ENCODE measurements at regions not wholly inside any gene's neighbourhood (a gene's known extent, or its start where the extent isn't known, plus 50 kb on each side); places are given as distances from the start of the nearest gene placed in this dataset.

- Histone ChIP-seq H4K8ac (ENCODE audit: low read depth in 2 of 2, low read length in 2 of 2) (no peak overlapping the region), H3K4me1 (ENCODE audit: control insufficient read depth, insufficient read depth, low read length) (peaks cover 20% of the 10 kb centered on the region), H2AFZ (replicated peaks; ENCODE audit: low read length, poor library complexity) (no peak overlapping the region), H3K36me3 (ENCODE audit: control insufficient read depth, insufficient read depth, low read length) (no peaks in the 10 kb centered on the region), H3K9ac (ENCODE audit: low read depth, low read length) (no peak overlapping the region), H3K27me3 (ENCODE audit: control insufficient read depth, insufficient read depth, low read length) (peaks cover 10% of the 10 kb centered on the region; the same call in 1 of the 2 replicates), H3K14ac (replicated peaks; ENCODE audit: low read depth, low read length) (no peak overlapping the region), H3K79me1 (ENCODE audit: low read depth in 1 of 2, low read length in 2 of 2) (no peaks in the 10 kb centered on the region), H3K23ac (ENCODE audit: low read depth, low read length) (no peak overlapping the region), H3K9me1 (ENCODE audit: insufficient read depth, low read length) (peaks cover 7% of the 10 kb centered on the region), H2BK15ac (ENCODE audit: low read depth, low read length) (no peak overlapping the region), H2BK20ac (ENCODE audit: low read depth, low read length) (no peak overlapping the region), H3K4me3 (ENCODE audit: insufficient read depth, low read depth, low read length) (no peak overlapping the region), H3K9me3 (ENCODE audit: control insufficient read depth, insufficient read depth, low read length) (no peaks in the 10 kb centered on the region), H3K27ac (ENCODE audit: insufficient read depth, low read length) (no peak overlapping the region), H2AK5ac (ENCODE audit: low read depth, low read length) (no peak overlapping the region), H3K4me2 (ENCODE audit: low read depth, low read length) (no peak overlapping the region), H2BK120ac (ENCODE audit: low read depth, low read length) (peak overlapping the region; percentile 21; the same call in 1 of the 2 replicates), H2AK9ac (replicated peaks; ENCODE audit: low read depth, low read length, poor library complexity) (no peak overlapping the region), H4K5ac (ENCODE audit: low read depth, low read length) (no peak overlapping the region), H4K20me1 (ENCODE audit: insufficient read depth, low read length) (no peaks in the 10 kb centered on the region), H3K4ac (ENCODE audit: low read depth, low read length) (peak overlapping the region; percentile 44), H3K18ac (ENCODE audit: low read depth, low read length) (no peak overlapping the region), H4K91ac (ENCODE audit: insufficient read depth, low read depth, low read length) (no peak overlapping the region), H2BK5ac (ENCODE audit: low read depth, low read length, poor library complexity, severe bottlenecking) (no peak overlapping the region), H3K56ac (ENCODE audit: extremely low read depth, insufficient read depth, low read length) (no peak overlapping the region)
- intact Hi-C loops (cut with micrococcal nuclease) (no loop called here), dilution Hi-C loops (cut with HindIII; ENCODE audit: low sequenced_read_pairs, unreplicated experiment) (no loop called here), in situ Hi-C loops (cut with MboI; ENCODE audit: low sequenced_read_pairs) (no loop called here)
- no TSS peak for BruUV-seq (replicated peaks)
- ChIA-PET CTCF (no interaction called here), POLR2A (ENCODE audit: unreplicated experiment) (no interaction called here)
- 53% methylated on average over 3 of the region's 17 CpGs; no CpG with 5 or more reads in 1 of the 2 experiments for WGBS, 2 experiments (ENCODE audit: extremely low coverage in 2 of 2, insufficient read length in 1 of 2)
- ATAC-seq (ENCODE audit: low read depth) (no peak), DNase-seq (no peak)
- TF ChIP-seq RAD21 (IDR thresholded peaks at IDR 0.05; ENCODE audit: low read length) (no peak), SMC3 (IDR thresholded peaks at IDR 0.05; ENCODE audit: low read depth, low read length) (no peak), RFX5 (IDR thresholded peaks at IDR 0.05; ENCODE audit: low read depth, low read length) (no peak), USF2 (IDR thresholded peaks at IDR 0.05; ENCODE audit: low read depth, low read length) (no peak), RCOR1 (IDR thresholded peaks at IDR 0.05; ENCODE audit: insufficient replicate concordance, low read length) (no peak), FOS (IDR thresholded peaks at IDR 0.05; ENCODE audit: low read depth, low read length) (no peak), NFE2L2 (IDR thresholded peaks at IDR 0.05; ENCODE audit: low read depth, low read length) (no peak), BHLHE40 (IDR thresholded peaks at IDR 0.05; ENCODE audit: low read depth, low read length) (no peak), ELK1 (IDR thresholded peaks at IDR 0.05; ENCODE audit: borderline replicate concordance, low read depth, low read length) (no peak), CHD1 (IDR thresholded peaks at IDR 0.05; ENCODE audit: low read depth, low read length) (no peak), MAZ (IDR thresholded peaks at IDR 0.05; ENCODE audit: borderline replicate concordance, low read depth, low read length) (no peak), MXI1 (IDR thresholded peaks at IDR 0.05; ENCODE audit: borderline replicate concordance, low read depth, low read length) (no peak), MAFK (IDR thresholded peaks at IDR 0.05; ENCODE audit: low read depth, low read length) (no peak), CEBPB (IDR thresholded peaks at IDR 0.05; ENCODE audit: low read depth, low read length) (no peak), CTCF (conservative IDR thresholded peaks at IDR 0.05; ENCODE audit: low read depth, low read length) (no peak)
Measured at GRCh38 chr3:72320095-72320954, 527.9 kb downstream of the SHQ1 start.

Measured in IMR-90 (cell line).